NCI-H2107 treated with DMSO at 0.1 percent for 48 hours (cell line): ENCODE measurements at regions not wholly inside any gene's neighbourhood (a gene's known extent, or its start where the extent isn't known, plus 50 kb on each side); places are given as distances from the start of the nearest gene placed in this dataset.

ENCODE experiments used
- DNase-seq: peaks from one replicate; lab custom pipeline; 2025; ENCODE audit not compliant: unreplicated experiment; lab: John Stamatoyannopoulos, UW

DNA sequence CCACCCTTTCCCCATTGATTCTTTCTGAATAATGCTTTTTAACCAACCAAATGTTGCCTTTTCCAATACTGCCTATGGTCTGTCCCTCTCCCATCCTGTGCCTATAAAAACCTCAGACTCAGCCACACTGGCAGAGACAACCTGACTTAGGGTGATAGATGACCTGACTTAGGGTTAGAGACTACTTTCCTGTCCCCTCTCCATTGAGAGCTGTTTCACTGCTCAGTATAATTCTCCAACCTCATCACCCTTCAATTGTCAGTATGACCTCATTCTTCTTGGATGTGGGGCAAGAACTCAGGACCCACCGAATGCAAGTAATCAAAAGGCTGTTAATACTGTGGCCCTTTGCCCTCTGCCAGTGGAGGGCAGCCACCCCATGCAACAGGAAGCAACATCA lies 182.3 kb upstream of the STK17B start:
- DNase-seq, result no peak

GRCh38 chr2:196354186-196354585 lies 182.8 kb upstream of the STK17B start:
- DNase-seq, result no peak

DNA sequence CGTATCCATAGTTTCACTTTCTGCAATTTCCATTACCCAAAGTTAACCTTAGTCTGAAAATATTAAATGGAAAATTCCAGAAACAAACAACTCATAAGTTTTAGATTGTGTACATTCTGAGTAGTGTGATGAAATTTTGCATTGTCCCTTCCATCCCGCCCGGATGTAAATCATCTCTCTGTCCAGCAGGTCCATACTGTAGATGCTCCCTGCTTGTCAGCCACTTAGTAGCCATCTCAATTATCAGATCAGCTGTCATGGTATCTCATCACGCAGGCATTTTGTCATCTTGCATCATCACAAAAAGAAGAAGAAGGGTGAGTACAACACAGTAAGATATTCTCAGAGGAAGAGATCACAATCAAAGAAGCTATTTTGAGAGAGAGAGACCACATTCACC lies 185.0 kb upstream of the STK17B start:
- no peak for DNase-seq

- no peak for DNase-seq
Observed at GRCh38 chr2:196360650-196361049, 189.3 kb upstream of the STK17B start.

- DNase-seq, result no peak
Observed at GRCh38 chr2:196361606-196362326, 190.4 kb upstream of the STK17B start.

DNA sequence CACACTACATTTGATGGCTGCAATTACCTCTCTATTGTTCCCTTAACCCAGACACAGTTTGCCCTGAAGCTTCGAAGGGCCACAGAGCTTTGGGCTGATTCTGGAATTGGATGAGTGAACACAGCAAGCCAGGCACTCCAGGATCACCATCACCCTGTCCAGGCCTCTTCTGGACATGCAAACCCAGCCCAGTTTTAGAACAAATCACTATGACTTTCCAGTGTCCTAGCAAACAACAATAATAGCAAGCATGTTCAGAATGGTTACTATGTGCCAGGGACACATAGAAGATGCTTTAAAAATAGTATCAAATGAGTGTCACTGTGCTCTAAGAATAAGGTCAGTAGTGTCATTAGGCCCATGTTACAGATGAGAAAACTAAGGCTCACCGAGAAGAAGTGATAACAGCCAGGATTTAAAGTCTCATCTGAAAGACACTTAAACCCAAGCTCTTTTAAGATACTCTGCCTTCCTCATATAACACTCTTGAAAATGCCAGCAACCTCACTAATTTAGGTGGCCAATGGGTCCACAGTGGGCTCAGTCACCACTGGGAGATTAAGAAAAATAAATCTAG lies 191.7 kb upstream of the STK17B start:
- DNase-seq, result no peak

DNA sequence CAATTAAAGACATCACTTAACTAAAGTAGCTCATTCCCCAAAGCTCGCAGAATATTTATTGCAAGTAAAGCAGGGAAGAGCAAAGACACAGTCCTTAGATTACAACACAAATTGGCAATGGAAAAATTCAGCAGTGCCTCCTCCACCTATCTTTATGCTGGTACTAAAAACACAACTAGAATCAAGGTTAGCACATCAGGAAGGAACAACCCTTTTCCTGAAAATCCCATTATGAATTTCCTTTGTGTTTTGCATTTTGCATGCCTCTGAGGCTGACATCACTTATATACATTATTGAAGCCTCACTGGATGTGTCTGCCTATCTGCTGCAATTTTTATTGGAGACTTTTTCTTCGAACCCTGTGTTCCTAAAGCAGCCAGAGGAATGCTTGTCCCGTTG lies 193.8 kb upstream of the STK17B start:
- DNase-seq, result no peak

GRCh38 chr2:196365923-196366322 lies 194.5 kb upstream of the STK17B start:
- no peak for DNase-seq

DNA sequence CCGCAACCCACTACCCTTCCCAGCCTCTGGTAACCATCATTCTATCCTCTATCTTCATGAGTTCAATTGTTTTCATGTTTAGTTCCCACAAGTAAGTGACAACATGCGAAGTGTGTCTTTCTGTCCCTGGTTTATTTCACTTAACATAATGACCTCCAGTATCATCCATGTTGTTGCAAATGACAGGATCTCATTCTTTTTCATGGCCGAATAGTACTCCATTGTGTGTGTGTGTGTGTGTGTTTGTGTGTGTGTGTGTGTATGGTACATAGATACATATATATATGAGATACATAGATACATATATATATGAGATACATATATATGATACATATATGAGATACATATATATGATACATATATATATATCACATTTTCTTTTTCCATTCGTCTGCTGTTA lies 196.3 kb upstream of the STK17B start:
- no peak for DNase-seq

- DNase-seq, result no peak
Observed at GRCh38 chr2:196368546-196369225, 197.3 kb upstream of the STK17B start.

DNA sequence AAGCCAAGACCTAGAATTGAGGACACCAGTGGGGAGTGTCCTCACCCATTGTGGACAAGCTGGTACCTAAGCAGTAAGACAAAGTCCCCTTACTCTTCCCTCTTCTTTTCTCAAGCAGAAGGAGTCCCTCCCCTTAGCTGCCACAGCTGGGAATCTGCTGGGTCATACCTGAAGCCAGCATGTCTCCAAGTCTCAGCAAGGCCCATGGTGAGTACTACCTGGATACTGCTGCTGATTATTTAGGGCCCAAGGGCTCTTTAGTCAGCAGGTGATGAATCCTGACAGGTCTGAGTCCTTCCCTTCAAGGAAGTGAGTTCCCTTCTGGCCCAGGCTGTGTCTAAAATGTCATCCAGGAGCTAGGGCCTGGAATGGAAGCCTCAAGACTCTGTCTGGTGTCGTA lies 198.6 kb upstream of the STK17B start:
- DNase-seq, result no peak

GRCh38 chr2:196370381-196370780 lies 199.0 kb upstream of the STK17B start:
- no peak for DNase-seq

DNA sequence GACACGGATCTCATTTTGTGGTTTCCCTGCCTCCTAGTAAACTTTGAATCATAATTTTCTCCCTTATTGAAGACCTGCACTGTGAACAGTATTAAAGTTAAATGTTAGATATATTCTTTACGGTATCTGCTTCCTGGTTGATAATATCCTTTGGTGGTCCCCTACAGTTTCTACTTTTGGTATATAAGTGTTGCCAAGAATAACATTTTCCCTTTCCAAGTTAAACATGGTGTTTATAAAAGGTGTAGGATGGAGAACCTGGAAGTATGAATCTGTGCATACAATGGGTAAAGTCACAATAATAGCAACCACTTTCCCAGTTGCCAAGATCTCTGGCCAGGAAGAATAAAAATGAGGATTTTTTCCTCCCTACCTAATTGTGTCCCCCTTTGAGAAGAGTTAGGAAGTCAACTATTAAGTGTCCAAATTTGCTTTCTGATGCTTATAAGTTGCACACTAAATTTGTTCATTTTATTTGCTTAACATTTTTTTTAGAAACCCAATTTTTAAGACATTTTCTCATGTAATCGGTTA lies 201.0 kb upstream of the STK17B start:
- DNase-seq, result no peak

DNA sequence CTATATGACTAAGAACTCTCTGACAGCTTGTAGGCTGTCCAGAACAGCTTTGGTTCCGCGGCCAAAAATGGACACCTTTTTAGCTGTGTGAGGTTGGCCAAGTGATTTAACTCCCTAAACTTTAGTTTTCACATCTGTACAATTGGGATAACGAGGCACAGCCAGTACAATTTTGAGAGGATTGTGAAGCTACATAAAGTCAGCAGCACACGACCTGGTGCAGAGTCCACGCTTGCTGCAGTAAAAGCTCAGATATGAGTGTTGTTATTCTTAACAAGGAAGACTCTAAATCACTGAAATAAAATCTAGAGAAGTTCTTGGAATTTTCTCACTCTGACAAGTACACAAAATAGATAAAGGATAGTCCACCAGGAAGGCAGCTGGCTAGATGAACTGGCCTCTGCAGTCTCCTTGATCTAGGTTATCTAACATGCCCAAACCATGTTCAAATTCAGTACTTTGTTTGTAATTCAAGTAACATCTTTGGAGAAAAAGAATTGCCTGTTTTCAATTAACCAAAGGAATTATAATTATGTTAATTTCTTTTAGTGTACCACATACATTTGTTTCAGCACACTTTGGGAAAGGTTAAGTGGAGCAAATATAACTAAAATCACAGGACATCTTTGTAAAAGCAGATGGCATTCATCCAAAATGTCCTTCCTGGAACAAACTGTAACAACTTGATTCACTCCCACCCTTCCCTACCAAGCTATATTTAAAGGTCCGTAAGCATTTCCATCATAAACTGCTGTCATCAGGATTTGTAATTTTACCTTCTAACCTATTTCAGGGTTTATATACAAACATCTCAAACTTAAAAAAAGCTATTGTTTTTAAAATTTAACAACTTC lies 201.7 kb upstream of the STK17B start:
- DNase-seq, result no peak

DNA sequence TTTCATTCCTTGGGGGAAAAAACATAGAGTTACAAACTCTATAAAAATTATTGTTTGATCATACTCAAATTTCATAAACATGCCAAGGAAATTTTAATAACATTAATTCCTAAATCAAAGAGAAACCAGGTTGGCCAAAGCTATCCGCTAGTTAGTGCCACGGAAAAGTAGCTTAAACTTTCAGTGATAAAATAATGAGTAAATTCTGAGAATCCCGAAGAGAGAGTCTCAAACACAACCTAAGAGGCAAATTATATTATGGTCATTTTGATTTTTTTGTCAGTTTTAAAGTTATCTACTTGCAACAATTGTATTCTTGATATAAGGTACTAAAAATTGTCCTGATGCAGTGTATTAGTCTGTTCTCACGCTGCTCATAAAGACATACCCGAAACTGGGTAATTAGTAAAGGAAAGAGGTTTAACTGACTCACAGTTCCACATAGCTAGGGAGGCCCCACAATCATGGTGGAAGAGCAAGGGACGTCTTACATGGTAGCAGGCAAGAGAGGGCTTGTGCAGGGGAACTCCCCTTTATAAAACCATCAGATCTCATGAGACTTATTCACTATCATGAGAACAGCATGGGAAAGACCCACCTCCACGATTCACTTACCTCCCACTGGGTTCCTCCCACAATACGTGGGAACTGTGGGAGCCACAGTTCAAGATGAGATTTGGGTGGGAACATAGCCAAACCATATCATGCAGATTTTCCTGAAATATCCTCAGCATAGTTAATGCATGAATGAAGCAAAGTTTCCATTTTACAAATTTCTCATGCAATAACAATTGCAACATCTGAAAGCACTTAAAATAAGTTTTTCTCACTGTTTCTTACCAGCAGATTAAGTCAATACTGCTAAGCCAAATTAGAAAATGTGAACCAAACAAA lies 205.9 kb upstream of the STK17B start:
- DNase-seq, result no peak

GRCh38 chr2:196379600-196379999 lies 208.2 kb upstream of the STK17B start:
- no peak for DNase-seq

- DNase-seq, result no peak
Observed at GRCh38 chr2:196380098-196380497, 208.7 kb upstream of the STK17B start.

DNA sequence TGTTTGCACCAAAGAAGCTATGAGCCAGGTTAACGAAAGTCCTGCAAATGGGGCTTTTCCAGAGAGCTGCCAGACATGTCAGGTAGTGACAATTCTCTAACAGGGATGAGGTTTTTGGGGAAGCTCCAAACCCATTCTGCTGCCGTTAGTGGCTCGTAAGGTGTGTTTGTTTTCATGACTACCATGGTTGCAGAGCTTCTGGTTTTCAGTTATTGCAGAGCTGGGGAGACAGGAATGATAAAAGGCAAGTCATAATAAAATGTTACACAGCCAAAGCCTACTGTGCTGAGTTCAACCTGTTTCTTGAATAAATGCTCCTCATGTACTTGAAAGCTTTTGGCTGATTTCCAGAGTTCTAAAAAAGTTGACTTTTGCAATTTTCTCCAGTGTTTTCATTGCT lies 209.2 kb upstream of the STK17B start:
- DNase-seq, result no peak

DNA sequence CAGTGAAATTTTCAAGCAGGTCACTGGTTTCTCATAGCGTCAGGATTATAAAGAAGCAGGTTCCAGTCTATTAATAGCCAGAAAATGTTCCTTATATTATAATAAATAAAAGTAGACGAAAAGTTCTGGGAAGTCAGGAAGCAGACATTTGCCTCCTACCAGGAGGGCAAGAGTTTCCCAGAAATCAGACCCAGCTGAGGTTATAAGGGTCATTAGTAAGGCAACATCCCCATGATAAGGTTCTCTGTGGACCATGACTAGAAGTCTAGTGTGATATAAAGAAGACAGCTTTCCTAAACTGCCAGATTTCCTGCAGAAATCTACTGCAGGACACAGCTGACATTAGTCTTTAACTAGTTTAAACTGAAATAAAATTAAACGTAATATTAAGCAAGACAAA lies 210.1 kb upstream of the STK17B start:
- DNase-seq, result no peak

DNA sequence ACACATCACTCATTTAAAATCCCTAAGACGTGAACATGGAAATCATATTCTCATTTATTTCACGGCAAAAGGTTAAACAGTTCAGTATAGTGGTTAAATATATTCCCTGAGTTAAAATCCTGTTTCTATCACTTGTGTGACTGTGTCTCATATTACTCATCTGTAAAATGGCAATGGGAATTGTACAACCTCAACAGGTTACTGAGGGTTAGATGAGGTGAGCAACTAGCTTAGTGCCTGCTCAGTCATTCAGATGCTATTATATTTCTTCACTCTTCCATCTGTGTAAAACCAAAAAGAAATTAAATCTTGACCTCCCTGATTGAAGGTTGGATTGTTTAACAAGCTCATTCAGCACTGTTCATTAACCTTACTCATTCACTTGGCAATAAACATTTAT lies 212.4 kb upstream of the STK17B start:
- DNase-seq, result no peak
